GM12864 (cell line): ENCODE measurements at regions not wholly inside any gene's neighbourhood (a gene's known extent, or its start where the extent isn't known, plus 50 kb on each side); places are given as distances from the start of the nearest gene placed in this dataset.

Experiments used
- DNase-seq: peaks from one replicate; pipeline ENCODE4 v3.0.0-alpha.2; 2011; ENCODE audit warnings: low read depth
- H3K4me3 ChIP-seq: 2 replicates; pipeline ENCODE4 v1.5.1; 2011; ENCODE audit warnings: mild to moderate bottlenecking, low read depth, low read length, control low read depth
- CTCF ChIP-seq: IDR thresholded peaks from 2 replicates; pipeline ENCODE4 v1.5.1; 2011; ENCODE audit warnings: low read depth, mild to moderate bottlenecking, moderate library complexity, low read length, control low read depth, inconsistent platforms; ENCODE audit errors: missing control alignments

DNA sequence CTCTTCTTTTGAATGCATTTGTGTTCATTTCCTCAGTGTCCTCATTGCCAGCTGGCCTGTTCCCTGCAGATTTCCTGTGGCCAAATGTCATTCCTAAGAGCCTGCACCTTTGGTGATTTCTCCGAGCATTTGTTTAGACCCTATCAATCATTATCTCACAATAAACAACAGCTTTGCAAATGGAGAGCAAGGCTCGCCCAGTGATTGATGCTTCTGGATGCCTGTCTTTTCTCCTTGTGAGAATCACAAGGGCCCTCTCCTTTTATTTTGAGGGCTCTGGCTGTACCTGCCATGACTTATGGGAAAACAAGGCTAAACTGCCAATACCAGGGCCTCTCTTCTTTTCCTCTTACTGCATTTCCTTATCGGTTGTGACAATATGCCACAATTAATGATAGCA, 1454.4 kb upstream of the CELF4 start:
- no peak for TF ChIP-seq CTCF
- DNase-seq, result no peak
- H3K4me3 ChIP-seq, result no peak overlapping the region

- no peak overlapping the region for H3K4me3 ChIP-seq
- TF ChIP-seq CTCF, result no peak
- DNase-seq, result no peak
Measured at GRCh38 chr18:39007031-39007902, 1441.7 kb upstream of the CELF4 start.

DNA sequence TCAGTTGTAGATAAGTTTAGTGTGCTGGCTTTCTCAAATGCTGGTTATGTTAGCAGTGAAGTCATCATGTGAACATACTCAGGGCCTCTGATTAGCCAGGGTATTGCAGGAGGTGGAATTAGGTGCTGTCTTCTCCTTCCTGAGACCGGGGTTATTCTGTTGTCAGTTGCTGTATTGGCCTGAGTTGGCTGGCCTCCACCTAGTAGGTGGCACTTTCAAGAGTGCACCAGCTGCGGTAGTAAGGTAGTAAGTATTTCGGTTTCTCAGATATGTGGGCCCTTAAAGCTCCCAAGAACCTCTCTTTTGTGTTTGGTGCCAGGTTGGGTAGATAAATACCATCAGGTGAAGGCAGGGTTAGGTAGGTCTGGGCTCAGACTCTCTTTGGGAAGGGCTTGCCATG, 1430.5 kb upstream of the CELF4 start:
- DNase-seq, result no peak
- no peak overlapping the region for H3K4me3 ChIP-seq
- TF ChIP-seq CTCF, result no peak

DNA sequence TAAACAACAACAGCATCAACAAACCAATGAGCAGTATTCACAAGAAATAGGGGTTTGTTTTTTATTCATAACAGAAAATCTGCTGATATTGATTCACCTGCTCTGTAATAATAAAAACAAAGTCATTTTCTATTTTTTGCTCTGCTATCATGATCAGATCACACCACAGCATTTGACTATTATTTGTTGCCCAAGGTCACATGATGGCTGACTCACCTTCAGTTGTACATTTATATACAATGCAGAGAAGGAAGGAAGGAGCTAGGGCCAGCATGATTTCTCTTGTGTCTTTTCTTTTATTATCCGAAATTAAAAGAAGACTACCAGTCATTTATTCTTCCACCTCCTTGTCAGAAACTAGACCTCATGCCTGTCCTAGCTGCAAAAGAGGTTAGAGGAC, 1427.7 kb upstream of the CELF4 start:
- DNase-seq, result no peak
- no peak overlapping the region for H3K4me3 ChIP-seq
- TF ChIP-seq CTCF, result no peak

DNA sequence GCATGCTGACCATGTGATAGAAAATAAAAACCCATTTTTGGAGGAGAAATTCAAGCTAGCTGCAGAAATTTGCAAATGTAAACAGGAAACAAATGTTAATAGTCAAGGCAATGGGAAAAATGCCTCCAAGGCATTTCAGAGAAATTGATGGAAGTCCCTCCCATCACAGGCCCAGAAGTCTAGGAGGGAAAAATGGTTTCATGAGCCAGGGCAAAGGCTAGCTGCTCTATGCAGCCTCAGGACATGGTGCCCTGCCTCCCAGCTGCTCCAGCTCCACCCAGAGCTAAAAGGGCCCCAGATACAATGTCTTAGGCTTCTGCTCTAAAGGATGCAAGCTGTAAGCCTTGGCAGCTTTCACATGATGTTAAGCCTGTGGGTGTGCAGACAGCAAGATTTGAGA, 1419.4 kb upstream of the CELF4 start:
- TF ChIP-seq CTCF, result no peak
- no peak for DNase-seq
- no peak overlapping the region for H3K4me3 ChIP-seq

DNA sequence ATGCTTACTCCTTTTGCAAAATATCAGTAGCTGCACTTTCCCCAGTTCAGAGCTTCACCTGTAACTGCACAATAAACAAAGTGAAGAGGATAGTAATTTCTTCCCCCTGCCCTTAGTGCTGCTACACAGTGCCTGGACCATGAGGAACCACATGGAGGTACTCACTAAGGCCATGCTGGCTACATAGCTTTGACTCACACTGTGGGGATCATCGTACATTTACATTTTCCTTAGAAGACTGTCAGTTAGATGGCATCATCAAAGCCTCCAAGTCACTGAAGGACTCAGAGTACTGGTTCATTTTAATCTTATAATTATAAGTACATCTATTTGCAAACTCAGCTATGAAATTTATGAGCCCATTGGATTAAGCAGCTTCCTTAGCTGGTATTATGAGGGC, 1416.5 kb upstream of the CELF4 start:
- TF ChIP-seq CTCF, result no peak
- no peak overlapping the region for H3K4me3 ChIP-seq
- no peak for DNase-seq

- TF ChIP-seq CTCF, result no peak
- H3K4me3 ChIP-seq, result no peak overlapping the region
- no peak for DNase-seq
Measured at GRCh38 chr18:38981389-38981788, 1415.8 kb upstream of the CELF4 start.
